NCI-H82 treated with DMSO at 0.1 percent for 48 hours (cell line): ENCODE measurements at regions not wholly inside any gene's neighbourhood (a gene's known extent, or its start where the extent isn't known, plus 50 kb on each side); places are given as distances from the start of the nearest gene placed in this dataset.
"Not testable (repeated sequence)": the region's sequence is repeated elsewhere in the genome, so short reads cannot be mapped to it uniquely, and the experiment has no call there.

Source experiments
- DNase-seq: peaks from one replicate; lab custom pipeline; 2025; ENCODE audit not compliant: unreplicated experiment; lab: John Stamatoyannopoulos, UW

DNA sequence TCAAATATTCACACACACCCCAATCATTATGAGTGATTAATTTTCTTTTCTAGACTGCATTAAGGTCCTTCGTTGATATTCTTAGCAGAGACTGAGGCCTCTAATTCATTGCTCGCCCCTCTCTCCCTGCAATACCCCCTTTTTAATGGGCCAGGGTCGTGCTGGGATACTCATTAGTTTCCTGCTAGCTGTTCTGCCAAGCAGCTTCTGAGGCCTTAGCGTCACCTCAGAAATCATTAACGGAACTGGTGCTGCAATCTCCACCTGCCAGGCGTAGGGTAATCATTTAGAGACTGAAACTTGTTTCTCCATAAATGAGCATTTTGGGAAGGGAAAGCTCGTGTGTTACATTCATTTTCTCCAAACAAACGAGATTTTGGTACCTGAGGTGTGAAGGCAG lies 1054.7 kb downstream of the GALC start:
- no peak for DNase-seq

DNA sequence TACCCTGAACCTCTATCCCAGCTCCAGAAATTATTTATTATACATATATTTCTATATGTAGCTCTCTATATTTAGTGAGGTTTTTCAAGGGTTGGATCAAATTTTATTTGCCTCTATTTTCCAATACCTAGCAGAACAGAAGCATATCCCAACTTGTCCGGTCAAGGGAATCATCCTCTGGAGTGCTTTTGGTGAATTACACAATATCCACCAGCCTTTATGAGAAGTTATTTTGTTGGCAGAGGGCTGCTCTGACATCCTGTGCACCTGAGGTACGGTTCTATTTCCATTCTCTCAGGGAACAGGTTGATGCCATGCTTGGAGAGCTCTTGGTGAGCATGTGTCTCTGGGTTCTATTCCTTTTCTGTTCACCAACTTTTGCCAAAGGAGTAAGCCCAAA lies 1056.4 kb downstream of the GALC start:
- DNase-seq = no peak

DNA sequence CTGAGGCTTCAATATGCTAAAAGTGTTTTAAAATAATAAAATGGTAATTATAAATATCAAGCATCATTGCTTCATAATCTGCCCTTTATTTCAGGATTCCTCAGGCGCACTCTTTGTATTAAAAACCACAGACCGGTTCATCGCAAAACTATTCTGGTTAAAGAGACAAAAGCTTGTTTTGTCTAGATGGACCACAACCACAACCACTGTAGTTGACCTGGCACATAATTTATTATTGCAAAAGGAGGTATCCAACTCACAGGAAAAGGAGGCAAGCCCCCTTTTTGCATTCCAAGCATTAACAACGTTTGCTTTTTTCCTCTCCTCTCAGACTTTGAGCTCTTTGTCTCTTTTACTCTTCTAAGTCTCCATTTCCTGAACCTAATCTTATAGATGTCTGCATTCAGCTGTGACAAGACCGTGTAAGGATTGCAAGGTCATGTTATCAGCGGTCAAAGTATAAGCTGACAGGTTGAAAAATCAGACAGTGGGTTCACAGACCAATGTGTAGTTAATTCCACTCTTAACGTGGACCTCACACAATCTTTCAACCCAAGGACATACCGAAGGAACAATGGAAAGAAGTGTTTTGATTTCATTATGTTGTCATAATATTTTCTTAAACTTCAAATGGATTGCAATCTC lies 1057.6 kb downstream of the GALC start:
- no peak for DNase-seq

GRCh38 chr14:86933958-86934595 lies 1058.9 kb downstream of the GALC start:
- no peak for DNase-seq

DNA sequence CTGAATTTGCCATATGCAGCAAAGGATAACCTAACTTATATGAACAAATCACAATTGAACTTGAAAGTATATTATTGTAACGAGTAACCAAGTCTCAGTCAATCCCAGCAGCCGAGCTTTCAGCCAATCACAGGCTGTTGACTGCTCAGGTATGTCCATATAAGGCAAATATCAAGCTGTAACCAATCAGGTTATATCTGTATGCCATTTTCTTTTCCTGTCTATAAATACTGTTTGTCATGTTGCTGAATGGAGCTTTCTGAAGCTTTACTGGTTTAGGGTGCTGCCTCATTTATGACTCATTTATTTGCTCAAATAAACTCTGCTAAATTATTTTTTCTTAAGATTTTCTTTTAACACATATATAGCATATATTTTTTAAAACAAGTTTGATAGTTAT lies 1059.5 kb downstream of the GALC start:
- DNase-seq = no peak

DNA sequence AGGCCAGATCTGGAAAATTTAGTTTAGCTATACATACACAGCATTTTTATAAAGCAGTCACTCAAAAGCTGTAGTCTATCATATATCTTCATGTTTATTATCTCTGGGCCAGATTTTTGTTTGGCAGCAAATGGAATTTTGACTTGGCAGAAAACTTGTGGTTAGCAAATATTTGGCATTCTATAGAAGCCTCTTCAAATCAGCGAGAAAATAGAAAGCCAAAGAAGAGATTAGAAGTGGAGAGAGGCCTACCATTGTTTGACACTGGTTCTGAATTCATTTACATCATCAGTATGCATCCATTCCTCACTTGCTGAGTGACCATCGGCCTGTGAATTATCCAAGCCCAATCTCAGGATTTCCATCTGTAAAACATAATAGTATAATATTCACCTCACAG lies 1077.6 kb downstream of the GALC start:
- DNase-seq = no peak

- DNase-seq = no peak
These were observed 1080.3 kb downstream of the GALC start for GRCh38 chr14:86912709-86913108.

DNA sequence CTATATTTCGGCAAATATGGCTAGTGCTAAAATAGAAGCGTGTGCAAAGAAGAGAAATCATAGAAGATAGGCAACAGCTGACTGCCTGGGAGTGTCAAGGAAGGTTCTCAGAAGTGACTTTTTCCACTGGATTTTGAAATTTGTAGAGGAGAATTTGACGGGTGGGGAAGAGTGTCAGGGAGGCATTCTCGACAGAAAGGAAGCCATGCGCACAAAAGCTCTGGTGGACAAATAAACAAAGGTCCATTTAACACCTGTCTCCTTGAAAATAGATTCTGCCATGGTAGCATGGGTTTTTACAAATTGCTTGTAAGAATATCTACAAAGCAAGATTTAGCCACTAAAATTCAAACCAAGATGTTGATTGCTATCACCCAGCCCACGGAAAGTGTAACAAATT lies 1081.5 kb downstream of the GALC start:
- no peak for DNase-seq

DNA sequence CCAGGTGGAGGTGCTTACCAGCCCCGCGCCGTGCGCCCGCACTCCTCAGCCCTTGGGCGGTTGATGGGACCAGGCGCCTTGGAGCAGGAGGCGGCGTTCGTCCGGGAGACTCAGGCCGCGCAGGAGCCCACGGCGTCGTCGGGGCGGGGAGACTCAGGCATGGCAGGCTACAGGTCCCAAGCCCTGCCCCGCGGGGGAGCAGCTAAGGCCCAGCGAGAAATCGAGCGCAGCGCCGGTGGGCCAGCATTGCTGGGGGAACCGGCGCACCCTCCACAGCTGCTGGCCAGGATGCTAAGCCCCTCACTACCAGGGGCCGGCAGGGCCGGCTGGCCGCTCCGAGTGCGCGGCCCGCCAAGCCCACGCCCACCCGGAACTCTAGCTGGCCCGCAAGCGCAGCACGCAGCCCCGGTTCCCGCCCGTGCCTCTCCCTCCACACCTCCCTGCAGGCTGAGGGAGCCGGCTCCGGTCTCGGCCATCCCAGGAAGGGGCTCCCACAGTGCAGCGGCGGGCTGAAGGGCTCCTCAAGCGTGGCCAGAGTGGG lies 1087.5 kb downstream of the GALC start:
- DNase-seq = not testable (repeated sequence)

- no peak for DNase-seq
These were observed 1090.6 kb downstream of the GALC start for GRCh38 chr14:86902176-86902950.

GRCh38 chr14:86897704-86898513 lies 1095.1 kb downstream of the GALC start:
- no peak for DNase-seq

DNA sequence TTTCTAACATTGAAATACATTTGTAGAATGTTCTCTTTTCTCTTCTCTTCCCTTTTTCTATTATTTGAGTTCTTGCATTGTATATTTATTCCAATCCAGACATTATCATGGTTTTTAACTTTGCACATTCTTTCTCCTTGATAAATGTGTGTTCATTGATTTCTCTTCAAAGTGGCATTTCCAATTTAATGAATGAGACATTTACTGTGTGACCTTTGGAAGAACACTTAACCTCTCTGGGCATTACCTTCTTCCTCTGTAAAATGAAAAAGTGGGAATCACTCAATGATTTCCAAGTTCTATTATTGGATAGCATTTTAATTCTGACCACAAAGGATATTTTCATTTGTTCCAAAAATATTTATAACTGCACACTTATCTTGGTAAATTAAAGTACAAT lies 1095.8 kb downstream of the GALC start:
- DNase-seq = no peak

- no peak for DNase-seq
These were observed 1096.3 kb downstream of the GALC start for GRCh38 chr14:86896701-86897100.

DNA sequence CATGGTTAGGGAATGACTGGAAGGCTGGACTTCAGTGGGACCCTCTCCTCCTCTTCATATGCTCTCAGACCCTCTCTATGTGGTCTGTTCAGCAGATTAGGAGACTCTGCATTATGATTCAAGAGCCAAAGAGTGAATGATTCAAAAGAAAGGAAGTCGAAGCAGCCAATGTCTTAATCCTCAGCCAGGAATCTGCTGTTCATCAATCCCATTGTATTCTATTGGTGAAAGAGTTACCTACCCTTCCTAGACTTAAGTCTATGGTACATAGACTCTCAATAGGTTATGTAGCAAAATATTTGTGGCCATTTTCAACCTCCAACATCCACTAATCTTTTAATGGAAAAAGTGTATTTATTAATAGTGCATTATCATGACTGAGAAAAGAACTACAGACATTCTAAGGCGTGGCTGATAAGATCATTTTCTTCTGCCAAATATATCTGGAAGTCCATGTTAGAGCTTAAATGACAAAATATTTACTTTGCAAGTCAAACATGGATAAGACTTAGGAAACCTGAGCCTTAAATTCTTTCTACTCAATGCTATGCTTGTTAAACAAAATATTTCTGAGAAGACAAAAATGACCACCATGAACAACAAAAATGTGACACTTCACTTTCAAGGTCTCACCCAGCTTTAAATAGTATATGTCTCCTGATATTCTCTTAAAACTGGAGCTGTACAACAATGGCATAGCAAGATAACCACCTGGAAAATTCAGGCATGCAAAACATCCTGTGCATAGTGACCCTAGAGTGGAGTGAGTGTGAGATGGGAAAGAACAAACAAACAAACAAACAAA lies 1100.6 kb downstream of the GALC start:
- DNase-seq = no peak

GRCh38 chr14:86885280-86885679 lies 1107.7 kb downstream of the GALC start:
- DNase-seq = no peak

- no peak for DNase-seq
These were observed 1108.5 kb downstream of the GALC start for GRCh38 chr14:86884498-86884897.

DNA sequence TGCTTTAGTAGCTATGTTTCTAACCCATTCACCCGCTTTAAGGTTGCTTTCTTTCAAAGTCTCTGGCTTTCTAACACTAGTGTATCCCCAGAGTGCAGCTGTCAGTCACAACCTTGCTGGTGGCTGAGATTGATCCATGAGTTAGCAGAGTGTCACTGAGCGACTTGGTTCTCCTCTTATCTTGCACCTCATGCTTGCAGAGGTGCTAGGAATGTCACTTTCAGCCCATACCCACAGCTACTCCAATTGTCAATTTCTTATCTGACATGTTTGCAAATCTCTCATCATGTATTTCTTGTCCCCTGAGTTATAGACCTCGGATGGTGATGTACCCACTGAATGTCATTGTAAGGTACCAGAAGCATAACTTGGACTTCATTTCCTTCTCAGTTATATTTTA lies 1110.2 kb downstream of the GALC start:
- DNase-seq = no peak

- no peak for DNase-seq
These were observed 1127.0 kb downstream of the GALC start for GRCh38 chr14:86865934-86866333.

DNA sequence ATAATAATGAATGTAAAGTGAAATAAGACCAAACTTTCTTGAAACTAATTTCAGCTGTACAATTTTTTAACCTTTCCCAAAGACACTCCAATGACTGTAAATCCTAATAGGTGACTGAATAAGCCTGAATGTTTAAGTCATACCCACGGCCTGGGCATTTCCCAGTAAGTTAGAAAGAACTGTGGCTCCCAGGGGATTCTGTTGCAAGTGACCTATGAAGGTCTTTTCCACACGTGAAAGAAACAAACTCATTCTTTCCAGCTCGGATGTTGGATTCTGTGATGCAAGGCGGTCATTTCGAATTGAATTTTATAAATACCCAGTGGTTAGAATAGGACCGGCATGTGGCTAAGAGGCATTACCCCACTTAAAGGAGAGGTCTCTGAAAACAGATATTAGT lies 1134.4 kb downstream of the GALC start:
- DNase-seq = no peak

- no peak for DNase-seq
These were observed 1135.0 kb downstream of the GALC start for GRCh38 chr14:86858031-86858430.
